ENCODE measurements at regions not wholly inside any gene's neighbourhood (a gene's known extent, or its start where the extent isn't known, plus 50 kb on each side); places are given as distances from the start of the nearest gene placed in this dataset.

DNA sequence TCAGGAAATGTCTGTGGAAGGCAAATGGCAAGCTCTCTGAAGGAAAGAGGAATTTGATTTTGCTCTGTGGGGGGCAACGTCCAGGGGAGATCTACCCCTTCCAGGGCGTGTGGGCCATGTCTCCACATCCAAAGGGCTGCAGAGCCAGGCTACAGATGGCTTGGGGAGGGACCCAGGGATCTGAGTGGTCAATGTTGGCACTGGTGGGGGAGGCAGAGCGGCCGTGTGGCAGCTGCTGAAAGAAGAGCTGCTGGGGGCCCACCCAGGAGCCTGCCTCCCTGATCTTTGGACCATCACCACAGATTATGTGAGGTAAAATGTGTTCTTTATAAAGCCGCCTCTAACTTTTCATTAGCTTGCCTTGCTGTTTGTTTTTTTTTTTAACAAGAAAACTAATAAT lies 144.1 kb downstream of the HERPUD2 start:
- TF ChIP-seq, protein P1, sequence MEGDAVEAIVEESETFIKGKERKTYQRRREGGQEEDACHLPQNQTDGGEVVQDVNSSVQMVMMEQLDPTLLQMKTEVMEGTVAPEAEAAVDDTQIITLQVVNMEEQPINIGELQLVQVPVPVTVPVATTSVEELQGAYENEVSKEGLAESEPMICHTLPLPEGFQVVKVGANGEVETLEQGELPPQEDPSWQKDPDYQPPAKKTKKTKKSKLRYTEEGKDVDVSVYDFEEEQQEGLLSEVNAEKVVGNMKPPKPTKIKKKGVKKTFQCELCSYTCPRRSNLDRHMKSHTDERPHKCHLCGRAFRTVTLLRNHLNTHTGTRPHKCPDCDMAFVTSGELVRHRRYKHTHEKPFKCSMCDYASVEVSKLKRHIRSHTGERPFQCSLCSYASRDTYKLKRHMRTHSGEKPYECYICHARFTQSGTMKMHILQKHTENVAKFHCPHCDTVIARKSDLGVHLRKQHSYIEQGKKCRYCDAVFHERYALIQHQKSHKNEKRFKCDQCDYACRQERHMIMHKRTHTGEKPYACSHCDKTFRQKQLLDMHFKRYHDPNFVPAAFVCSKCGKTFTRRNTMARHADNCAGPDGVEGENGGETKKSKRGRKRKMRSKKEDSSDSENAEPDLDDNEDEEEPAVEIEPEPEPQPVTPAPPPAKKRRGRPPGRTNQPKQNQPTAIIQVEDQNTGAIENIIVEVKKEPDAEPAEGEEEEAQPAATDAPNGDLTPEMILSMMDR (IDR thresholded peaks at IDR 0.05): no peak
- TF ChIP-seq POLR2A (IDR thresholded peaks at IDR 0.05) (no peak), EP300 (IDR thresholded peaks at IDR 0.05; ENCODE audit: low read depth) (no peak)

Data from transverse colon (tissue), 3 donors.